B cell (primary cell): ENCODE measurements at regions not wholly inside any gene's neighbourhood (a gene's known extent, or its start where the extent isn't known, plus 50 kb on each side); places are given as distances from the start of the nearest gene placed in this dataset.

Experiments
- ATAC-seq: fragments of 200-7000 bp; cut with Tn5 transposase; one replicate; pipeline ENCODE4 v1.10.0; 2021; ENCODE audit warnings: low read depth, mild to moderate bottlenecking, moderate number of reproducible peaks, moderate library complexity
- CTCF ChIA-PET: fragments of 350-600 bp; sonication (Branson Sonifier 250); formaldehyde crosslinking; loops from one replicate; lab custom pipeline; 2021; ENCODE audit warnings: antibody characterized with exemption, inconsistent platforms; lab: Charles Lee
- POLR2A ChIA-PET: fragments of 350-600 bp; sonication (Branson Sonifier 250); formaldehyde crosslinking; loops from one replicate; lab custom pipeline; 2021; ENCODE audit warnings: antibody characterized with exemption; lab: Charles Lee
- DNase-seq: peaks from one replicate; pipeline ENCODE4 v3.0.0; 2013
- H2AFZ ChIP-seq: 2 replicates; pipeline ENCODE4 v1.6.1; 2012; ENCODE audit warnings: mild to moderate bottlenecking, low read depth, low read length; ENCODE audit not compliant: insufficient read depth, poor library complexity, severe bottlenecking
- H3K27ac ChIP-seq, 2 donors: 1 replicate in 1 of 2; 2 replicates in 1 of 2; pipeline ENCODE4 v1.5.1; 2012 to 2013; ENCODE audit warnings: low read length in 2 of 2, mild to moderate bottlenecking in 2 of 2, moderate library complexity in 1 of 2
- H3K27me3 ChIP-seq, 4 experiments: fragments of 200-600 bp in 1 of 4; sonication (generic) in 1 of 4; replicated peaks in 1 of 4; 1 replicate in 2 of 4; 2 replicates in 2 of 4; pipeline versions ENCODE4 v1.6.1 to v1.7.0; 2013 to 2016; ENCODE audit warnings: low read length in 3 of 4, mild to moderate bottlenecking in 2 of 4, mixed read lengths in 1 of 4, moderate library complexity in 1 of 4; ENCODE audit not compliant: insufficient read depth in 4 of 4, control insufficient read depth in 3 of 4; ENCODE audit errors: control extremely low read depth in 1 of 4
- H3K36me3 ChIP-seq, 2 experiments: replicated peaks in 1 of 2; 1 replicate in 1 of 2; 2 replicates in 1 of 2; pipeline versions ENCODE4 v1.6.1 to v1.7.1; 2013; ENCODE audit warnings: low read length in 1 of 2; ENCODE audit not compliant: insufficient read depth in 2 of 2, control insufficient read depth in 1 of 2; ENCODE audit errors: control extremely low read depth in 1 of 2, extremely low read depth in 1 of 2
- H3K4me1 ChIP-seq, 2 donors: fragments of 200-600 bp in 1 of 2; sonication (generic) in 1 of 2; 1 replicate in 1 of 2; 2 replicates in 1 of 2; pipeline versions ENCODE4 v1.5.1 to v1.6.1; 2013 to 2017; ENCODE audit warnings: low read length in 2 of 2; ENCODE audit not compliant: control insufficient read depth in 2 of 2, insufficient read depth in 2 of 2
- H3K4me2 ChIP-seq: replicated peaks from 2 replicates; pipeline ENCODE3; 2012; ENCODE audit warnings: mild to moderate bottlenecking, low read depth, low read length; ENCODE audit not compliant: poor library complexity, severe bottlenecking
- H3K4me3 ChIP-seq, 5 experiments: fragments of 200-600 bp in 1 of 5; sonication (generic) in 1 of 5; 1 replicate in 3 of 5; 2 replicates in 2 of 5; pipeline versions ENCODE4 v1.5.1 to v1.7.0; 2011 to 2016; ENCODE audit warnings: low read length in 4 of 5, mild to moderate bottlenecking in 4 of 5, low read depth in 2 of 5, control low read depth in 1 of 5, moderate library complexity in 1 of 5; ENCODE audit not compliant: insufficient read depth in 1 of 5; ENCODE audit errors: control extremely low read depth in 1 of 5, extremely low read depth in 1 of 5
- H3K79me2 ChIP-seq: fragments of 200-600 bp; sonication (generic); one replicate; pipeline ENCODE4 v1.6.0; 2016; ENCODE audit warnings: low read length; ENCODE audit not compliant: control insufficient read depth, insufficient read depth
- H3K9ac ChIP-seq: fragments of 200-600 bp; sonication (generic); 2 replicates; pipeline ENCODE4 v1.6.1; 2017; ENCODE audit warnings: mild to moderate bottlenecking, low read length, moderate library complexity
- H3K9me3 ChIP-seq, 3 donors: one replicate each; pipeline versions ENCODE4 v1.6.1 to v1.7.1; 2013; ENCODE audit warnings: low read length in 2 of 3; ENCODE audit not compliant: control insufficient read depth in 2 of 3, insufficient read depth in 1 of 3; ENCODE audit errors: control extremely low read depth in 1 of 3
- H4K20me1 ChIP-seq: 2 replicates; pipeline ENCODE4 v1.6.0; 2012; ENCODE audit warnings: mild to moderate bottlenecking, low read length; ENCODE audit not compliant: insufficient read depth, control insufficient read depth, poor library complexity, severe bottlenecking
- H3K27ac Mint-ChIP-seq: one replicate; pipeline ENCODE4 v1.8.0; 2021; ENCODE audit warnings: mixed read lengths
- H3K27me3 Mint-ChIP-seq: one replicate; pipeline ENCODE4 v1.8.0; 2021; ENCODE audit warnings: mixed read lengths
- H3K4me1 Mint-ChIP-seq: one replicate; pipeline ENCODE4 v1.8.0; 2021; ENCODE audit warnings: mixed read lengths
- H3K4me3 Mint-ChIP-seq: one replicate; pipeline ENCODE4 v1.8.0; 2021; ENCODE audit warnings: mixed read lengths
- H3K9me3 Mint-ChIP-seq: one replicate; pipeline ENCODE4 v1.8.0; 2022; ENCODE audit warnings: mixed read lengths; ENCODE audit not compliant: insufficient read depth
- EZH2 ChIP-seq: IDR thresholded peaks from 2 replicates; pipeline ENCODE4 v1.6.1; 2012; ENCODE audit warnings: borderline replicate concordance, low read depth, mild to moderate bottlenecking, moderate library complexity, low read length; ENCODE audit not compliant: insufficient read depth, poor library complexity, severe bottlenecking
- WGBS: methylation state at CpG from one replicate; pipeline ENCODE4 v1.1.5; 2013; ENCODE audit warnings: missing lambda C conversion rate; ENCODE audit not compliant: insufficient coverage; 5-methylcytosine and 5-hydroxymethylcytosine counted together
- intact Hi-C: fragments of 100-400 bp; cut with micrococcal nuclease; formaldehyde crosslinking; loops from one replicate; pipeline ENCODE4 v1.10.0; 2022
- TF ChIP-seq, protein P1 (sequence below): fragments of 200-600 bp; IDR thresholded peaks from one replicate; pipeline ENCODE4 v1.8.0; 2022; ENCODE audit warnings: antibody characterized with exemption, mild to moderate bottlenecking

DNA sequence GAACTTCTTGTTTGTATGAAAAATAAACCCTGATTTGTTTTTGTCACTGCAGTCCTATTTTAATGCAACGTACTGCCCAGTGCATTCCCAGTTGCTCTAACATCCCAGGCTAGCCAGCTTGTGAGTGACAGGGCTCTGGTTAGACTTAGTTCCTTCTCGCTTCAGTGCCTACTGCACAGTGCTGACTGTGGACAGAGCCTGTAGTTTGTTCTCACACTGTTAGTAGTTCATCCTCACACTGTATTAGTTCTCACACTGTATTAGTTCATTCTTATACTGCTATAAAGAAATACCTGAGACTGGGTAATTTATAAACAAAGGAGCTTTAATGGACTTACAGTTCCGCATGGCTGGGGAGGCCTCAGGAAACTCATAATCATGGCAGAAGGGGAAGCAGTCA is 116.6 kb upstream of the SALL1 start:
- no peak overlapping the region for H3K27ac ChIP-seq
- no peaks in the 10 kb centered on the region for H3K27me3 ChIP-seq
- WGBS, result 61% methylated on average over 2 of the region's 3 CpGs
- no peak for DNase-seq
- POLR2A ChIA-PET, result no interaction called here
- no peaks in the 10 kb centered on the region for H3K36me3 ChIP-seq
- H3K9me3 ChIP-seq, result peaks cover 0 to 10% (median 0%) of the 10 kb centered on the region in 3 donors
- H2AFZ ChIP-seq, result no peak overlapping the region
- Mint-ChIP-seq H3K9me3 (peaks cover 16% of the 10 kb centered on the region), H3K27ac (no peak overlapping the region), H3K27me3 (no peaks in the 10 kb centered on the region), H3K4me1 (no peaks in the 10 kb centered on the region), H3K4me3 (no peak overlapping the region)
- ATAC-seq, result no peak
- H3K4me2 ChIP-seq, result no peak overlapping the region
- CTCF ChIA-PET, result no interaction called here
- H4K20me1 ChIP-seq, result no peaks in the 10 kb centered on the region
- H3K79me2 ChIP-seq, result no peaks in the 10 kb centered on the region
- TF ChIP-seq, protein P1, sequence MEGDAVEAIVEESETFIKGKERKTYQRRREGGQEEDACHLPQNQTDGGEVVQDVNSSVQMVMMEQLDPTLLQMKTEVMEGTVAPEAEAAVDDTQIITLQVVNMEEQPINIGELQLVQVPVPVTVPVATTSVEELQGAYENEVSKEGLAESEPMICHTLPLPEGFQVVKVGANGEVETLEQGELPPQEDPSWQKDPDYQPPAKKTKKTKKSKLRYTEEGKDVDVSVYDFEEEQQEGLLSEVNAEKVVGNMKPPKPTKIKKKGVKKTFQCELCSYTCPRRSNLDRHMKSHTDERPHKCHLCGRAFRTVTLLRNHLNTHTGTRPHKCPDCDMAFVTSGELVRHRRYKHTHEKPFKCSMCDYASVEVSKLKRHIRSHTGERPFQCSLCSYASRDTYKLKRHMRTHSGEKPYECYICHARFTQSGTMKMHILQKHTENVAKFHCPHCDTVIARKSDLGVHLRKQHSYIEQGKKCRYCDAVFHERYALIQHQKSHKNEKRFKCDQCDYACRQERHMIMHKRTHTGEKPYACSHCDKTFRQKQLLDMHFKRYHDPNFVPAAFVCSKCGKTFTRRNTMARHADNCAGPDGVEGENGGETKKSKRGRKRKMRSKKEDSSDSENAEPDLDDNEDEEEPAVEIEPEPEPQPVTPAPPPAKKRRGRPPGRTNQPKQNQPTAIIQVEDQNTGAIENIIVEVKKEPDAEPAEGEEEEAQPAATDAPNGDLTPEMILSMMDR, result no peak
- no peak for TF ChIP-seq EZH2
- intact Hi-C loops, result no loop called here
- H3K4me3 ChIP-seq, result no peak overlapping the region
- H3K9ac ChIP-seq, result no peak overlapping the region
- H3K4me1 ChIP-seq, result no peaks in the 10 kb centered on the region

DNA sequence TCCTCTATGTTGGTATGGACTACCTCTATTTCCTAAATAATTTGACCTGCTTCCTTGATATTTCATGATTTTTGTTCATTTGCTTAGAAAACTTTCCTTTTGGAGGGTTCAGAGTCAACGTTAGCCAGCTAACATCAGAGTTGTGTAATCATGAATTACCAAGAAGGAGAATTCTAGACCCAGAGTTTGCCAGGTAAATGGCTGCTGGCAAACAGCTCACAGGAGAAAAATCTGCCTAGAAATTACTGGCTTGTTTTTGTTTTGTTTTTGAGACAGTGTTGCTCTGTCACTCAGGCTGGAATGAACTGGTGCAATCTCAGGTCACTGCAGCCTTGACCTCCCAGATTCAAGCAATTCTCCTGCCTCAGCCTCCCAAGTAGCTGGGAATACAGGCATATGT is 111.4 kb upstream of the SALL1 start:
- Histone ChIP-seq H3K79me2 (no peaks in the 10 kb centered on the region), H3K4me3 (no peak overlapping the region), H3K36me3 (no peaks in the 10 kb centered on the region), H3K9ac (no peak overlapping the region), H3K4me1 (no peaks in the 10 kb centered on the region), H3K4me2 (no peak overlapping the region), H3K9me3 (peaks cover 0 to 13% (median 0%) of the 10 kb centered on the region in 3 donors), H3K27ac (no peak overlapping the region), H2AFZ (no peak overlapping the region), H4K20me1 (no peaks in the 10 kb centered on the region), H3K27me3 (no peaks in the 10 kb centered on the region)
- intact Hi-C loops, result no loop called here
- Mint-ChIP-seq H3K4me3 (no peak overlapping the region), H3K9me3 (peaks cover 22% of the 10 kb centered on the region), H3K4me1 (no peaks in the 10 kb centered on the region), H3K27ac (no peak overlapping the region), H3K27me3 (no peaks in the 10 kb centered on the region)
- CTCF ChIA-PET, result no interaction called here
- WGBS, result 85% methylated on average over 1 of the region's 1 CpG
- DNase-seq, result no peak
- POLR2A ChIA-PET, result no interaction called here
- TF ChIP-seq, protein P1, result no peak
- TF ChIP-seq EZH2, result no peak
- ATAC-seq, result no peak
